ENCODE measurements at regions not wholly inside any gene's neighbourhood (a gene's known extent, or its start where the extent isn't known, plus 50 kb on each side); places are given as distances from the start of the nearest gene placed in this dataset.

DNA sequence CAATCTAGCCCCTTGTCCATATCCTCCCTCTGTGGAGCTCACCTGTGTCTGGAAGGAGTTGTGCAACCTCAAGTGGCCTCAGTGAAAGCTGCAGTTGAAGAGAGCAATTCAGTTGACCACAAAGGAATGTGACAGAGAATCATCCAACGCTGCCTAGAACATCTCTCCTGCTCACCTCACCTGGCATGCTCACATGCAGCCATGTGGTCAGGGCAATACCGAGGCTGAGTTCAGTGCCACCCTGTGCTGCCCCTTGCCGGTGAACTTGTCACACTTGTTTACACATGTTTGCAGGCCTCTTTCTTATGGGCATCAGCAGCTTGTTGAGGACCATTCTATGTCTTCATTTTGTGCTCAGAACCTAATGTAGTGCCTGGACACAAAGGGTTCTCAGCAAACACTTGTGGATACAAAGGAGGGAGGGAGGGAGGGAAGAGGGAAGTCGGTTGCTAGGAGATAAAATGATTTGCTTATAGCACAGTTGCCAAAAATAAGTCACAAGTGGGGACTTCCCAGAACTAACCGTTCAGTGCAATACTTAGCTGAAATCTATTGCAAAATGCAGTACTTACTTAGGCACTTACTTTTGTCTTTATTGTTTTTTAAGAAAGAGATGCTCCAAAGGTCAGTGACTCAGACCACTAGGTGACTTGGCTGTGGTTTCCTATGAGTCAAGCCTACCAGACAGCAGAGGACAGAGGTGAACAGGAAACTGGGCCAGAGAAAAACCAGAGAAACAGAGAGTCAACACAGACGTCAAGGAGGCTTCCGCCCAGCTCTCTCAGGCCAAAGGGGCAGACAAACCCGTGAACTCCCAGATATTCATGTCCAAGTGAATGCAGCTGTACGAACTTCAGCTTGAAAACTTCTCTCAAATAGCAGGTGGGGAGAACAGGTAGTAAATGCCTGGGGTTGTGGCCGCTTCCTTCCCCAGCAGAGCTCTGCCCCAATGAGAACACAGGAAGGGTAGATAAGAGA, 227.8 kb upstream of the CTNNB1 start:
- peak; percentile 93 for DNase-seq (ENCODE audit: low read depth)
- TF ChIP-seq, protein P1, sequence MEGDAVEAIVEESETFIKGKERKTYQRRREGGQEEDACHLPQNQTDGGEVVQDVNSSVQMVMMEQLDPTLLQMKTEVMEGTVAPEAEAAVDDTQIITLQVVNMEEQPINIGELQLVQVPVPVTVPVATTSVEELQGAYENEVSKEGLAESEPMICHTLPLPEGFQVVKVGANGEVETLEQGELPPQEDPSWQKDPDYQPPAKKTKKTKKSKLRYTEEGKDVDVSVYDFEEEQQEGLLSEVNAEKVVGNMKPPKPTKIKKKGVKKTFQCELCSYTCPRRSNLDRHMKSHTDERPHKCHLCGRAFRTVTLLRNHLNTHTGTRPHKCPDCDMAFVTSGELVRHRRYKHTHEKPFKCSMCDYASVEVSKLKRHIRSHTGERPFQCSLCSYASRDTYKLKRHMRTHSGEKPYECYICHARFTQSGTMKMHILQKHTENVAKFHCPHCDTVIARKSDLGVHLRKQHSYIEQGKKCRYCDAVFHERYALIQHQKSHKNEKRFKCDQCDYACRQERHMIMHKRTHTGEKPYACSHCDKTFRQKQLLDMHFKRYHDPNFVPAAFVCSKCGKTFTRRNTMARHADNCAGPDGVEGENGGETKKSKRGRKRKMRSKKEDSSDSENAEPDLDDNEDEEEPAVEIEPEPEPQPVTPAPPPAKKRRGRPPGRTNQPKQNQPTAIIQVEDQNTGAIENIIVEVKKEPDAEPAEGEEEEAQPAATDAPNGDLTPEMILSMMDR (conservative IDR thresholded peaks at IDR 0.05; ENCODE audit: low read length), result no peak
- no peak overlapping the region for H3K4me3 ChIP-seq (ENCODE audit: low read length)

DNA sequence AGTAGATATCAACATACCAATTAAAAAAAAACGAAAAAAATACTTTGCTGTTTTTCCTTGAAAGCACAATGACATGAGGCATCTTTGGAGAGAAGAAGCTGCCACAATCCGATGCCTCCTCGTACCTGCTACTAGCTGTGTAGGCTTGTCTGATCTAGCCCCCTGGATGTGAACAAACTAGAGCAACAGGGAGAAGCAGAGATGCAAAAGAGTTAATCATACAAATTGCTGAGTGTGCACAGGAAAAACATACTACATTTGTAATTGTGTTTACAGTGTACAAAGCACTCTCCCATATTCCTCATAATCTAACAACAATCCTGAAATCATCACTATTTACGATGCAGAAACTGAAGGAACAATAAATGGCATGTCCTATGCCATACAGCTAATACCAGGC, 227.0 kb upstream of the CTNNB1 start:
- no peak for DNase-seq (ENCODE audit: low read depth)
- TF ChIP-seq, protein P1 (conservative IDR thresholded peaks at IDR 0.05; ENCODE audit: low read length), result no peak
- H3K4me3 ChIP-seq (ENCODE audit: low read length), result no peak overlapping the region

DNA sequence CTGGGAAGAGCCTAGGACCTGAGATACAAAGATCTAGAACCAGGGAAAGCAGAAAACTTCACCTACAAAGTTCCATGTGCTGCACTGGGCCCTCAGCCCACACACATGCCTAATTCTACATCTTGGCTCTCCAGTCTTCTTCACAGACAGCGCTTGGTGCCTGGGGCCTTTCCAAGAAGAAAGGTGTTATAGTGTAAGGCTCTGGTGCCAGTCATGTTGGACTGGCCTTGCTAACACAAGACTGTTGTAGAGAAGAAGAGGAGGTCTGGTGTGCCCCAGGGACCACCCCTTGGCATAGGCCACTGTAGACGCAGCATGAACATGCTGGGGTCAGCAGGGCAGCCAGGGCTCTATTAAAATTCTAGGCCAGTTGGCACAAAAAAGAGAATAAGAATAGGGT, 226.2 kb upstream of the CTNNB1 start:
- TF ChIP-seq, protein P1 (conservative IDR thresholded peaks at IDR 0.05; ENCODE audit: low read length), result no peak
- DNase-seq (ENCODE audit: low read depth), result no peak

DNA sequence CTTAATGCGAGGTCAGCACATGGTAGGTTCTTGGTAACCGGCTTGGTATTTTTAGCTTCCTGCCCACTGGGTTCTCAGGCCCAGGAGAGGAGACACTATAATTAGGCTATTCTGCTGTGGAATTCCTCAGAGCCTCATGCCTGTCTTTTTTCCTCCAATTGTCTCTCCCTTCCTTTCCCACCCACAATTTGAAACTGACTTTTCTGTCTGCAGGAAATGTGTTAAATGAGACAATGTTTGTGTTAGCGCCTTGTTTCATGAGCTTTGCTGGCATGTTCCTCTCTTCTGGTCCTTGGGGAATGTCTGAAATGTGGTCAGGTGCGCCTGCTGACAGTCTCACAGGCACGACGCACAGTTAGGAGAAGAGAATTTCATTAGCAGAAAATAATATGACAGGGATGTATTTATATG, 223.6 kb upstream of the CTNNB1 start:
- DNase-seq (ENCODE audit: low read depth), result peak; percentile 24
- no peak overlapping the region for H3K4me3 ChIP-seq (ENCODE audit: low read length)
- TF ChIP-seq, protein P1 (conservative IDR thresholded peaks at IDR 0.05; ENCODE audit: low read length), result no peak

More for the DNA sequence above, 226.2 kb upstream of the CTNNB1 start:
- H3K4me3 ChIP-seq (ENCODE audit: low read length), result no peak overlapping the region

DNA sequence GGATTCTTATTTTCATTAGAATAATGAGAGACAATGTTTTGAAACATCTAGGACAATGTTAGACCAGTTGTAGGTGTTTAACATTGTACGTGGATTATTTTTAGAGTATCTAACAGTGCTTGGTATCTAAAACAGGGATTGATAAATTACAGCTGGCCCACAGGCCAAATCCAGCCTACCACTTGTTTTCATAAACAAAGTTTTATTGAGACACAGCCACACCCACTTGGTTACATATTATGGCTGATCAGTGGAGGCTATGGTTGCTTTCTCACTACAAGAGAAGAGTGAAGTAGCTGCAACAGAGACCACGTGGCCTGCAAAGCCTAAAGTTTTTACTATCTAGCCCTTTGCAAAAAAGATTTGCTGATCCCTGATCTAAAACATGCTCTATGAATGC, 223.1 kb upstream of the CTNNB1 start:
- TF ChIP-seq, protein P1 (conservative IDR thresholded peaks at IDR 0.05; ENCODE audit: low read length), result no peak

DNA sequence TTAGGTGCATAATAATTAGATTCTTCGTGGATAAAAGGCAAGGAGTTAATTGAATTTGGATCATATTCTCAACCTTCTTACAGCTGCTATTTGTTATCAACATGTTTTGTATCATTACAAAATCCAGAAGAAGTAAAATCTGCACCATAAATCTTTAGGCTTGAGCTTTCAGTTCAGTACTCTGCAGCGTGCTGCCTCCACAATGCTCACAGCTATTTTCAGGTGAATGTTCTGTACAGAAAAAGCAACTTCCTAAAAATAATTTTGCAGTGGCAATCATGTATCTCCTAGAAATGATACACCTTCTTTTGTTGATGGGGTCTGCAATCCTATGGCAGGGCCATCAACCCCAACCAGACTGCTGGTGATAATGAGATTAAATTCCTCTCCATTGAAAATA, 220.9 kb upstream of the CTNNB1 start:
- DNase-seq (ENCODE audit: low read depth), result no peak
- no peak overlapping the region for H3K4me3 ChIP-seq (ENCODE audit: low read length)
- TF ChIP-seq, protein P1 (conservative IDR thresholded peaks at IDR 0.05; ENCODE audit: low read length), result no peak

More for the DNA sequence above, 223.1 kb upstream of the CTNNB1 start:
- DNase-seq (ENCODE audit: low read depth), result no peak
- no peak overlapping the region for H3K4me3 ChIP-seq (ENCODE audit: low read length)

DNA sequence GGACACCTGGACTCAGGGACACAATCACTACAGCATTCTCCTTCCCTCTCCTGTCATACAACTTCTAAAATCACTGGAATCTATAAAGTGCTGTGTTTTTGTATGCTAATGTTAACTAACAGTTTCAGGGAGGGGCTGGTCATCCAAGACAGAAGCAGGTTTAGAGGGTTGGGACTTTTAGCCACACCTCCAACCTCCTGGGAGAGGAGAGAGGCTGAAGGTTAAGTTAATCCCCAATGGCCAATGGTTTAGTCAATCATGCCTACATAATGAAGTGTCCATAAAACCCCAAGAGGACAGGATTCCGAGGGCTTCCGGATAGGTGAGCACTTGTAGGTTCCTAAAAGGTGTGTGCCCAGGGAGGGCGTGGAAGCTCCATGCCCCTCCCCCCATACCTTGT, 219.3 kb upstream of the CTNNB1 start:
- DNase-seq (ENCODE audit: low read depth), result no peak
- H3K4me3 ChIP-seq (ENCODE audit: low read length), result no peak overlapping the region
- TF ChIP-seq, protein P1 (conservative IDR thresholded peaks at IDR 0.05; ENCODE audit: low read length), result no peak

Data from AG10803 (cell line).